NT2/D1 (cell line): ENCODE measurements at regions not wholly inside any gene's neighbourhood (a gene's known extent, or its start where the extent isn't known, plus 50 kb on each side); places are given as distances from the start of the nearest gene placed in this dataset.
"Not testable (repeated sequence)": the region's sequence is repeated elsewhere in the genome, so short reads cannot be mapped to it uniquely, and the experiment has no call there.

ENCODE experiments used
- DNase-seq: peaks from one replicate; pipeline ENCODE4 v3.0.0-alpha.2; 2011; ENCODE audit warnings: low read depth, low spot score
- H3K27me3 ChIP-seq: 2 replicates; pipeline ENCODE4 v1.6.0; 2011; ENCODE audit warnings: mild to moderate bottlenecking; ENCODE audit not compliant: insufficient read length, insufficient read depth
- H3K36me3 ChIP-seq: 2 replicates; pipeline ENCODE4 v1.6.1; 2011; ENCODE audit warnings: mild to moderate bottlenecking, low read length, mixed read lengths; ENCODE audit not compliant: insufficient read depth, insufficient read length
- H3K4me1 ChIP-seq: 2 replicates; pipeline ENCODE4 v1.5.1; 2011; ENCODE audit not compliant: insufficient read depth, insufficient read length
- H3K4me3 ChIP-seq: 2 replicates; pipeline ENCODE4 v1.5.1; 2011; ENCODE audit warnings: low read depth; ENCODE audit not compliant: insufficient read length
- H3K9ac ChIP-seq: 2 replicates; pipeline ENCODE4 v1.6.0; 2011; ENCODE audit warnings: low read depth; ENCODE audit not compliant: insufficient read length
- H3K9me3 ChIP-seq: 2 replicates; pipeline ENCODE4 v1.5.1; 2011; ENCODE audit warnings: mild to moderate bottlenecking, low read length; ENCODE audit not compliant: insufficient read depth
- SUZ12 ChIP-seq: IDR thresholded peaks from 2 replicates; pipeline ENCODE4 v1.6.1; 2011; ENCODE audit not compliant: insufficient read length, insufficient read depth; ENCODE audit errors: extremely low read depth
- YY1 ChIP-seq: IDR thresholded peaks from 2 replicates; pipeline ENCODE4 v1.6.1; 2011; ENCODE audit not compliant: insufficient read length, insufficient read depth
- ZNF274 ChIP-seq: IDR thresholded peaks from 2 replicates; pipeline ENCODE4 v1.6.1; 2011; ENCODE audit warnings: mild to moderate bottlenecking, low read depth, low read length

DNA sequence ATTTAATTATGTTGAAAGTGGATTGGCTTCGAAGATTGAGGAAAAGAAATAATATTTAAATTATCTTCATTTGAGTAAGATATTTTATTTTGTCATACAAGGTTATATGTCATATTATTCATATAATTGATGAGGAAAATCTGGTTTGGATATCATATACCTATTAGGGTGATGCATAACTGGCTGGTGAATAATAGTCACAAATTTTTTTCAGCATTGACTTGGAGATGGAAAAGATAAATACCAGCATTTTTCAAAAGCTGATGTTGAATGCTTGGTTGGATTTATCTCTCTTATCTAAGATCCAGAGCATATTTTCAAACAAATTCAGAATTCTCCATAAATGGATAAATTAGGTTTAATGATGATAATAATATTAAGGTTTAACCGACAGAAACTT lies 93.5 kb upstream of the SLIT2 start:
- Histone ChIP-seq H3K9ac (no peak overlapping the region), H3K36me3 (no peaks in the 10 kb centered on the region), H3K27me3 (no peaks in the 10 kb centered on the region), H3K4me3 (no peak overlapping the region), H3K9me3 (no peaks in the 10 kb centered on the region), H3K4me1 (no peaks in the 10 kb centered on the region)
- no peak for TF ChIP-seq ZNF274
- no peak for TF ChIP-seq SUZ12
- TF ChIP-seq YY1, result no peak
- no peak for DNase-seq

DNA sequence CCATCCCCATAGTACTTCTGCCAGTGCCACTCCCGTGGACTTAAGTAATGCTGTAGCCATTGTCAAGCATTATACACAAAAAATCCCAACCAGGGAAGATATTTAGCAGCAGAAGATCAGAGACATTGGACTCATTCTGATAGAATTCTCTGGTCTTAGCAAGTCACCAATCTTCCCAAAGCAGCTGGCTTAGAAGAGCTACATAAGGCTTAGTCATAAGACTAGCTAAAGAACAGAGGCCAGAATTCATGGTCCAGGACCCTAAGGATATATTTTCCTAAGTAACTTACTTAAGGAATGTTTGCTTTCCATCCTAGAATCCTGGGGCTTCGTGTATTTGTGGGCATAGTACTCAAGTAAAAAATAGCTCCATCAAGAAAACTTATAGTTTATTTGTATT lies 100.3 kb upstream of the SLIT2 start:
- H3K4me3 ChIP-seq, result no peak overlapping the region
- DNase-seq, result no peak
- H3K4me1 ChIP-seq, result no peaks in the 10 kb centered on the region
- TF ChIP-seq YY1, result no peak
- no peak for TF ChIP-seq SUZ12
- H3K36me3 ChIP-seq, result no peaks in the 10 kb centered on the region
- no peaks in the 10 kb centered on the region for H3K27me3 ChIP-seq
- no peaks in the 10 kb centered on the region for H3K9me3 ChIP-seq
- H3K9ac ChIP-seq, result no peak overlapping the region

GRCh38 chr4:20149143-20149542 lies 102.6 kb upstream of the SLIT2 start:
- H3K4me1 ChIP-seq, H3K9me3 ChIP-seq, H3K4me3 ChIP-seq, H3K36me3 ChIP-seq, DNase-seq, H3K27me3 ChIP-seq, H3K9ac ChIP-seq: not testable (repeated sequence)

- no peaks in the 10 kb centered on the region for H3K36me3 ChIP-seq
- no peaks in the 10 kb centered on the region for H3K4me1 ChIP-seq
- H3K4me3 ChIP-seq, result no peak overlapping the region
- no peaks in the 10 kb centered on the region; the same call in 1 of the 2 replicates for H3K9me3 ChIP-seq
- DNase-seq, result no peak
- no peak for TF ChIP-seq SUZ12
- TF ChIP-seq ZNF274, result no peak
- TF ChIP-seq YY1, result no peak
- H3K27me3 ChIP-seq, result no peaks in the 10 kb centered on the region
- H3K9ac ChIP-seq, result no peak overlapping the region
These were observed 114.5 kb upstream of the SLIT2 start for GRCh38 chr4:20137176-20137575.

GRCh38 chr4:20127626-20128025 lies 124.1 kb upstream of the SLIT2 start:
- TF ChIP-seq ZNF274 (no peak), YY1 (no peak), SUZ12 (no peak)
- no peak overlapping the region for H3K4me3 ChIP-seq
- no peak overlapping the region for H3K9ac ChIP-seq
- no peaks in the 10 kb centered on the region for H3K4me1 ChIP-seq
- no peaks in the 10 kb centered on the region for H3K36me3 ChIP-seq
- no peaks in the 10 kb centered on the region for H3K27me3 ChIP-seq
- H3K9me3 ChIP-seq, result no peaks in the 10 kb centered on the region
- DNase-seq, result no peak

- no peaks in the 10 kb centered on the region for H3K4me1 ChIP-seq
- no peak for DNase-seq
- no peaks in the 10 kb centered on the region for H3K27me3 ChIP-seq
- no peak overlapping the region for H3K9ac ChIP-seq
- no peaks in the 10 kb centered on the region for H3K36me3 ChIP-seq
- no peaks in the 10 kb centered on the region for H3K9me3 ChIP-seq
- TF ChIP-seq YY1 (no peak), ZNF274 (no peak)
- H3K4me3 ChIP-seq, result no peak overlapping the region
These were observed 124.8 kb upstream of the SLIT2 start for GRCh38 chr4:20126906-20127305.

GRCh38 chr4:20124317-20125026 lies 127.2 kb upstream of the SLIT2 start:
- Histone ChIP-seq H3K36me3 (no peaks in the 10 kb centered on the region), H3K4me3 (no peak overlapping the region), H3K4me1 (no peaks in the 10 kb centered on the region), H3K27me3 (no peaks in the 10 kb centered on the region), H3K9ac (no peak overlapping the region), H3K9me3 (no peaks in the 10 kb centered on the region)
- DNase-seq, result no peak
- no peak for TF ChIP-seq SUZ12
- TF ChIP-seq YY1, result no peak
- TF ChIP-seq ZNF274, result no peak
